GM19240 (cell line): ENCODE measurements at regions not wholly inside any gene's neighbourhood (a gene's known extent, or its start where the extent isn't known, plus 50 kb on each side); places are given as distances from the start of the nearest gene placed in this dataset.
A peak's percentile ranks its signal among the peaks of the same experiment; 100 is the strongest.

Experiments used
- DNase-seq: peaks from one replicate; pipeline ENCODE4 v3.0.0; 2011; ENCODE audit warnings: low spot score; ENCODE audit not compliant: insufficient read length

DNA sequence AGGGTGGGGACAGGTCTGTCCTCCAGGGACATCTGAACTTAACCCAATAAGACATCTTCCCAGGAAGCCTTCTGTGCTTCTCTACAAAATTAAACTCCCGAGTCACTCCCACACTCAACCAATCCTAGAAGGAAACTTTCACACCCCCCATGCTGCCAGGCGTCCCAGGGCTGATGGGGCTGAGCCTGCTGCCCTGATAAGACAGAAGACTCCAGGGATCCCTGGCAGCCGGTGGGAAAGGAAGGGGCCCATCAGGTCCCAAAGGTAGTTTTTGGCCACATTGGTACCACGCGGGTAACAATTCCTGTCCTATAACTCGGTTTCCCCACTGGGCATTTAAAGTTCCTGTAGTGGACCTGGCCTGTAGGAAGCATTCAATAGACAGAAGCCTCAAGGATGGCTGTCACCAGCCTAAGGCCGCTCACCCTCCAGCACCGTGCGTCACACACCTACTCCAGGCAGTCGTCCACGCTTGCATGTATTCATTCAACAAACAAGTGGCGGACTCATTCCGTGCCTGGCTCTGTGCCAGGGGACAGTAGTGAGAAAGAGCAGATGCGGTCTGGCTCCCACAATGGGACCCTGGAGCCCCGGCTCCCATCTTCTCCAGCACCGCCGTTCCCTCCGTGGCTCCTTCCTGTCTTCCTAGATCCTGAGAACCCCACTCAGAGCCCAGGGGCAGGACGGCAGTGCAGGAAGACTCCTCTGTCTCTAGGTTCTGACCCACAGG is 465.2 kb downstream of the NPHP4 start:
- DNase-seq, result no peak

DNA sequence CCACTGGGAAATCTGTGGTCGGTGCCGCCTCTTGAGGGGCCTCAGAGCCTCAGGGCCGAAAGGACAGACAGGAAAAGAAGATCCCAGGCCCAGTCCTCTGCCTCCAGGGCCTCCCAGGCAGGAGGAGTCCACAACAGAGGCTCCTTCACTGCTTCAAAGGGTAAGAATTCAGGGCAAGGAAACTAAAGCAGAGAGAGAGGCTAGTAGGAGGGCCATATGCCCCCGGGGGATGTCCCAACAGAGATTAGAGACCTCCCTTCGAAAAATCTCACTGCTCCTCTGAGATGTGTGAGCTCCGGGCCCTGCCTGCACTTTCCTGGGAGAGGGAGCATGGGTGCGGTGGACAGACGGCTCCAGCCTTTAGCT is 465.9 kb downstream of the NPHP4 start:
- no peak for DNase-seq

DNA sequence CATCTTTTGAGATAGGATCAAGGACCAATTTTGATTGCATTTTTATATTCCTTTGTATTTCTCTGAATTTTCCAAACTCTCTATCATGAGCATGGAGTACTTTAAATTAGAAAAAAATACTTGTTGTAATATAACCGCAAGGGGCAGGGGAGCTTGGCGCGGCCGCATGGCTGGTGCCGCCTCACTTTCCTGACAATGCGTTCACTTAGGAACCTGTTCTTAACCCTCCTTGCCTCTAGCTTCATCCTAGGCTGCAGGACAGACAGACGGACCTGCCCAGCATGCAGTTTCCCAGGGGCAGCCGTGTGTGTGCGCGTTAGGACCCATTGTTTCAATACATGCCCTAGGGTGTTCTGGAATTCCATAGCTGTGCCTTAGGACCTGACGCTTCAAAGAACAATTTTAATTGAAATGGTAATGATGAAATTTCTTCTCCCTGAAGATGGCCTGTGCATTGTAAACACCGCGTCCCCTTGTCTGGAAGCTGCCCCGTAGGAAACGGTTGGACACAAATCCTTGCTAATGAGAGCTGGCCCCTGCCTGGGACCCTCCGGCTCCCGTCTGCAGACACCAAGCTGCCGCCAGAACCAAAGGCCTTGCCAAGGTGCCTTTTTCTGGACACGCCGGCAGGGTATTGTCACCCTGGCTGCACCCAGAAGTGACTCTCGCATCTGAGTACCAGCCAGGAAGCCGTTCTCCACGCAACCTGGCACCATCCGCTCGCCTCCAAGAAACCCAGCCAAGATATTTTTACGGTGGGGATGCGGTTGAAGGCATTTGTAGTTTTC is 466.4 kb downstream of the NPHP4 start:
- DNase-seq, result no peak

DNA sequence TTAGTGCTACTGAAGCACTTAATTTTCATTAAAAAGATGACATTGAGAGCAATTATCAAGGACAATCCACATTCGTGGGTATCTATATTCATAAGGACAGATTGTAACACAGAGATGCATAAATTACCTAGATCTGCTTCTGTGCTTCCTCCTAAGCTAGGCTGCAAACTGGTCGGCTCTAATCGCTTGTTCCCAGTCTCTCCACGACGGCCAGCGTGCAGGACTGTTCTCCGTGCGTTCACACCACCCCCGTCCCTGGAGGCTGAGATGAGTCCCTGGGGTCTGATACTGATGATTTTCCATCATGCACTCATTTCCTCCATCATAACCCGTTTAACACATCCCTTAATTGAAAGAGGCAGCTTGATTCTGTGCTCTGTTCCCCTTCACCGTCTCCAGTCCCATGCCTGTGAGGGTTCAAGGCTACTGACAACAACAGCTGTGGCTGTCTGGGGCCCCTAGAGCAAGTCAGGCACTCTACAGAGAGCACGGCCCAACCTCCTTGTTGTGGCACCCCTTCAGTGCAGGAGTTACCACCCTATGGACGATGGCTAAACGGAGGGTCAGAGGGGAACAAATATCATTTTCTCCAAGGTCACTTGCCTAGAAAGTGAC is 469.6 kb downstream of the NPHP4 start:
- DNase-seq, result no peak

DNA sequence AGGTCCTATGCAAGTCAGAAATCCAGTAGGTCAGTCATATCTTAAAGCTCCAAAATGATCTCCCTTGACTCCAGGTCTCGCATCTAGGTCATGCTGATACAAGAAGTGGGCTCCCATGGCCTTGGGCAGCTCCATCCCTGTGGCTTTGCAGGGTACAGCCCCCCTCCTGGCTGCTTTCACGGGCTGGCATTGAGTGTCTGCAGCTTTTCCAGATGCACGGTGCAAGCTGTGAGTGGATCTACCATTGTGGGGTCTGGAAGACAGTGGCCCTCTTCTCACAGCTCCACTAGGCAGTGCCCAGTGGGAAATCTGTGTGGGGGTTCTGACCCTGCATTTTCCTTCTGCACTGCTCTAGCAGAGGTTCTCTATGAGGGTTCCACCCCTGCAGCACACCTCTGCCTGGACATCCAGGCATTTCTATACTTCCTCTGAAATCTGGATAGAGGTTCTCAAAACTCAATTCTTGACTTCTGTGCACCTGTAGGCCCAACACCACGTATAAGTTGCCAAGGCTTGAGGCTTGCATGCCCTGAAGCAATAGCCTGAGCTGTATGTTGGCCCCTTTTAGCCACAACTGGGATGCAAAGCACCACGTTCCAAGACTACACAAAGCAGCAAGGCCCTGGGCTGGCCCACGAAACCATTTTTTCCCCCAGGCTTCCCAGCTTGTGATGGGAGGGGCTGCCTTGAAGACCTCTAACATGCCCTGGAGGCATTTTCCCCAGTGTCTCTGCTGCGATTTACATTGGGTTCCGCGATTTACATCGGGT is 472.7 kb downstream of the NPHP4 start:
- no peak for DNase-seq

DNA sequence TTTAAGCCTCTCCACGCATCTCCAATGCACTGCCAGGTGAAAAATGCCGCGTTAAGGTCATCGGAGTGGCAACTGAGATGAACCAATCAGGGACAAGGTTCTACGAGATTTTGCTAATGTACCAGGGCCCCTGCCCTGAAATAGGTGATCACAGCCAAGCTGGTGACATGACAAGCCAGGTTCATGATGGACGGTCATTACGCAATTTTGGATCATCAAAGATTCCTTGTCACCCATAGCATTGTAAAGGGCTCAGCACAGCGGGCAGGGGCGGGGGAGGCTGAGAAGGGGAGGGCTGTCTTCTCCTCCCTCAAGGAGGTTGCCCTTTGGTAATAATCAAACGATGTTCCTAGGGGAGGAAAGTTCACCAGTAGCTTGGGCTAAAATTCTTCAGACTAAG is 475.5 kb downstream of the NPHP4 start:
- no peak for DNase-seq

DNA sequence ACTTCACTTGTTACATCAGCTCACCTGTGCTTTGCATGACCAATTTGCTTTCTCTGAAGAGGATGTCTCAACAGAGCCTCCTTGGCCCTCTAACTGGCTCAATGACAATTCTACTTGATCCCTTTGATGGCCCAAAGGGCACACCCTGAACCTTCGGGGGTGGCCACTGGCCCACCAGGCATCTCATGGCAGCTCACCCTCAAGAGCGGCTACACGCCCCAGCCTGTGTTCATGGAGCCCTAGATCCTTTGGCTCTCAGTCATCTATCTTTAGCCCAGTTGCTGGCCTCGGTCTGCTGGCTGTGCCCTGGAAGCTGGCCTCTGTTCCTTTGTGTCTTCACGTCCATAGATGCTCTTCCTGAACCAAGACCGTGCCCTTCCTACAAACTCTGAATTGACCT is 476.7 kb downstream of the NPHP4 start:
- no peak for DNase-seq

DNA sequence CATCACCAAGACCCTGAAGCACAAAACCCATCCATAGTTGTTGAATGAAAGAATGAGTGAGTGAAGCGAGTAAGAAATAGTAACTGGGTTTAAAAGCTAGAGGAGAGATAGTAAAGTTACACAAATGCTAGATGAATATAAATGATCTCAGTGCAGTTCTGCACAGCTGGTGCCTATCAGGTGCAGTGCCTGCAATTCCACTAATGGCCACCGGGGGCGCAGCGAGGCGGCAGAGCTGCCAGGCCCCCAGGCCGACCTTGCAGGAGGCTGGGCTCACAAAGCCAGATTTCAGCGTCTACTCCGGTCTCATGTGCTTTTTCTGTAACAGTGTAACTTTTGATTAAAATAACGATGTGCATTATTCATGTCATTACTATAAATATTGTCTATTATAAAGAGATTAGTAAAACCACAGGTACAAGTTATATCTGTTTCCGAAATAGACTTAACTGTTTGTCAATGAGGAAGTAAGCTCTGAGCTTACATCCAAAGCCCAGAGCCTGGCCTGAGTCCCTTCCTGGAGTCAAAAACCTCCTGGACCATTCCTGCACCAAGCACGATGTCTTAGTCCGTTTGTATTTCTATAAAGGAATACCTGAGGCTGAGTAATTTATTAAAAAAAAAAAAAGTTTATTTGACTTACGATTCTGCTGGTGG is 477.6 kb downstream of the NPHP4 start:
- peak; percentile 84 for DNase-seq

DNA sequence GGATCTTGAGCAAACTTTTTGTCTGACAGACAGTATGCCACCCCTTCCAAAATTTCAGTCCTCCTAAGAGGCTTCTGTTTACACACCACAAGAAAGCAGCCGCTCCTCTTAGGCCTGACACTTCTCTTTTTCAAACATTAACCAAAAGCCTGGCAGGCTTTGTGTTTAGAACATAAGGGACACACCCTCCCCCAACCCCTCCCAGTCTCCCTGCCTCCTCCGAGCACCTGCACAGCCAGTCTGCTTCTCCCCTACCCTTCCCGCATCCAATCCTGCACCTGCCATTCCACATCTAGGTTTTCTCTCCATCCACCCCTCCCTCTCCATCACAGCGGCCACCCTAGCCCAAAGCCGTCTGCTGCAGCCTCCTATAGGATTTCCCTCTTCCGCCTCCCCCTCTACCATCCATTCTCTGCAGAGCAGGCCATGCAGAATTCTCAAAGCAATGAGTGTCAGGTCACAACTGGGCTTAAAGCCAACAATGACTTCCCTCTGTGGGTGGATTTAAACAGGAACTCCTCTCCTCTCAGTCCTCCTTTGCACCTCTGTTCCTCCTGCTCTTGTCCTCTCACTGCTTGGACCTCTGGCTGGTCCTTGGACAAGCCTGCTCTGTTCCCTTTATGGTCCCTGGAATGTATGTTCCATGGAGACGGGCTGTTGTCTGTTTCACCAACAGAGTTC is 478.2 kb downstream of the NPHP4 start:
- no peak for DNase-seq

DNA sequence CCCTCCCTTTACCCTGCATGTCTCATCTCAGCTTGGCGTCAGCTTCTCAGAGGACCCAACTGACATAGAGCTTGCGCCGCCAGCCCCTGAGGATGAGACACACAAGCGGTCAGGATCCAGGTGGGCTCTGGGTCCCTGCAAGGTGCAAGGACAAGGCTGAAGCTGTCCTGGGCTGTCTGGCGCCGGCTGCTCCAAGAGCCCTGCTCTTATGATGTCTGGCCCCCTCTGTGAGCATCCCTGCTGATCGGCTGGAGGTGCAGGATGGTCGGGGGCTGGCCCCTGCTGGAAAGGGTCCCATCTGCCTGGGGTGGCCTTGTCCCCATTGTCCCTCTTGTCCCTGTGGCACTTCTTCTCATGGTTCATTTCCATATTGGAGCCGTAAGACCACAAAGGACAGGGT is 479.0 kb downstream of the NPHP4 start:
- DNase-seq, result no peak

DNA sequence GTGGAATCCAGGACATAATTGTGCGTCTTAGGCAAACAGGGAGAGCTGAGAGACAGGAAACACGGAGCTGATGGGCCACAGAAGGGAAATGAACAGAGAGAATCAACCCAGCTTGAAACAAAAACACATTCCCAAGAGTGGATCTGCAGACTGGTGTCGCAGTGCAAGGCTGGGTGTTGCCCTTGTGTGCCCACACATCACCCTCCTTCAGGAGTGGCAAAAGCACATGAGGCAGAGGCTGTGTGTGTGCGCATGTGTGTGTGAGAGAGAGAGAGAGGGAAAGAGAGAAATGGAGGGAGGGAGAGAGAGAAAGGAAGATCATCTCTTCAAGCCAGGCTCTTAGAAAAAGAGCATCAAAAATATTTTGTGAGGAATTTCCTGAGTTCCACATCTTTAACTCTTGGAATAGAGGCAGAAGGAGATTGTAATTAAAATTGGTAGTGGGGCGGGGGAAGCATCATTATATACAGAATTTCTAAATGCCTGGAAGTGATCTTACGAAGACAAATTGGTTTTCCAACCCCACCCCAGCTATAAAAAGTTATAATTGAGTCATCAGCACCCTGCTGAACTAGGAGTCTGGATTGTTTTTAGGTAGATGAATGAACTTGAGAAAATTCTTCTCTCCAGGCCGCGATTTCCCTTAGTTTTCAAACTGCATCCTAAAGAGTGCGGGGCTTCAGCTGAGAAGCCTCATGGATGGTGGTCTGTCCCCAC is 480.7 kb downstream of the NPHP4 start:
- no peak for DNase-seq

DNA sequence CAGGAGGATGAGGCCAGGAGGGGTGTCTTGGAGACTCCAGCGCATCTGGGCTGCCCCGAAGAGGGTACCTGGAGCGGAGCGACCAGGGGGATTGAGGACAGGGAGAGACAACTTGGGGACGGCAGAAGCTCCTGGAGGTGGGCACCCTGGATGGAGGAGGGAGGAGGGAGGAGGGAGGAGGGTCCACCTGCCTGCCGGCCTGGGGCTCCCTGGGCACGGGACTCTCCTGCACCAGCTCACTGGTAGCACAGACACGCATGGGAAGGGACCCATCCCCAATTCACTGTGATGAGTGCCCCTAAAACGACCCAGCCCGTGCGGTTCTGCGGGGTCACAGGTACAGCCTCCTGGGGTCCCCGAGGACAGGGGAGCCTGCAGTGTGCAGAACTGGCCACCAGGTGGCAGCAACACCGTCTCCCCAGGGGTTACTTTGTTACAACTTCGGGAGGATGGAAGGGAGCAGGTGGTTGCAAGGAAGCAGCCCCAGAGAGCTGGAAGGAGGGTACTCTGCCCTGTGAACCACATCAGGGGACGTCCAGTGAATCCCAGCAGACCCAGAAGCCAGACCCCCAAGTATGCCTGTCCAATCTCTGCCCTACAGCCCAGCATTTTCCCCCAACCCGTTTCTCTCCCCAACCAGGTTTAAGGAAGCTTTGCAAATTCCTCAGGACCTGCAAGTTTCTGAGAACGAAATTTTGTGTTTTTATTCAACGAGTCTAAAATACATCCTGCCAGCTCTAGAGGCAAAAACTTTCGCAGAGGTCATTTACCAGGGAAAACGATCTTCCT is 482.4 kb downstream of the NPHP4 start:
- DNase-seq, result peak; percentile 71

DNA sequence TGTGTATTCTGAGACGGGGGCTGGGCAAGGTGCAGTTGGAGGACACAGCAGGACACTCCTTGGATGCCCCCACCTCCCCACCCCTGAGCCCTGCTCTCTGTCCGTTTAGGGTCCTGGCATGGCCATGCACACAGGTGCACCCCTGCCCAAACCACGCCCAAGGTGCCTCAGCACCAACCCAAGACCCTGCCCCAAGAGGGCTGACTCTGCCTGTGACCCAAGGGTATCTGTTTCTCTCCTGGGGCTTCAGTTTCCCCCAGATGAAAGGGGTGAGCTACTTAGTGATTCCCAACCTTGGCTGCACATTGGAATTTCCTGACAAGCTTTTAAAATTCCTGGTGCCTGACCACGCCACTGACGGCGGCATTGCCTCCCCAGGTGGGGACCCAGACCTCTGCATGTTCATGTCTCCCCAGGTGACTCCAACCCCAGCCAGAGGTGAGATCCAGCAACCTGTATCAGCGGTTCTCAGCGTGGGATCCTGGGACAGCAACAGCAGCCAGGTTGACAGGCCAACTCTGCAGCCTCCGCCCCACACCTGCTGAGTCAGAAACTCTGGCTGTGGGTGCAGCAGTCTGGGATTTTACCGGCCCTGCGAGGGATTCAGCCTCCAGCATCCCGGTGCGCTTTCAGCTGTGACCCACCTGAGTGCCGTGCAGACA is 483.4 kb downstream of the NPHP4 start:
- no peak for DNase-seq

DNA sequence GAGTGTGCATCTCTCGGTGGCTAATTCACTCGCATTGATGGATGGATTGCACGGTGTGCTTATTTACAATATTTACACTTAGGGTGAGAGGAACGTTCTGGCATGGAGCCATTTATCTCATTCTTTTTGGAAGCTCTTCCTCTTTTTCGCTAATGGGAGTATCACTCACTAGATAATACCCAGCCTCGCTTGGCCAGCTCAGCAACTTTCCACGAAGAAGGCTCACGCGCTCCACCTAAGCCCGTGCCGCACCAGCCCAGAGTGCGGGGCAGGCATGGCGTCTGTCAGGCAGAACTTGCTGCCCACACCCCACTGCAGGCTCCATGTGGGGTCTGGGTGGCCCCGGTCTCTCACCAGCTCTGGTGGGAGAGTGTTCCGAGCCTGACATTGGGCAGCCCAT is 484.9 kb downstream of the NPHP4 start:
- DNase-seq, result no peak

DNA sequence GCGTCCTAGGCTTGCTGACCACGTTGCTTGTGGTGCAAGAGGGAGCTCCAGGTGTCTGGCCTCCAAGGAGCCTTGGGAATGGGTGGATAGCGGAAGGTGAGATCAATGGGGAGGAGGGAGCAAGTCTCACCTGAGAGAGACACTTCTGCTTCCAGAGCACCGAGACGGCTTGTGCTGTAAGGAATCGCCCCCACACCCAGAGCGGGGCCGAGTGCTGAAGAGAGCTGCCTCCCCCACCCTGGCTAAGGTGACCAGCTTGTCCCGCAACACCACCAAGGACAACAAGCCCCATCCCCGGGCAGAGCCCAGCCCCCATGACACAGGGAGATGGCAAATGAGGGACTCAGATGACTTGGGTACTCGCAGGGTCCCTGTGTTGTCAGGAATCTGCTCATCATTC is 485.6 kb downstream of the NPHP4 start:
- DNase-seq, result no peak

DNA sequence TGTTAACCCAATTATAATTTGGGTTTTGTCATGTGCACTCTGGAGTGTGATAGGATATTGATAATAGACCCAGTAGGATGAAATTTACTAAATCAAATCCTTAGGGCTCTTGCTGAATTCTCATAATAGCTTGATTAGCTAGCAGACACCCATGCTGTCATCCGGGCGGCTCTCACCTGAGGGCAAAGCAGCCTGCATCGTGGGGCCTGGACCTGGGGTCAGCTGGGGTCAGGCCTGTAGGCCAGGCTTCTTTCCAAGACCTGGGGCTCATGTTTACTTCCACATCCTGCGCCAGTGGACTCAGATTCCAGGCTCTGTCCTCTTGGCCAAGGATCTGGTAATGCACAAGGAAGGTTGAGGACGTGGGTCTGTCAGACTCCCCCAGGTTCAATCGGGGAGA is 486.3 kb downstream of the NPHP4 start:
- no peak for DNase-seq

DNA sequence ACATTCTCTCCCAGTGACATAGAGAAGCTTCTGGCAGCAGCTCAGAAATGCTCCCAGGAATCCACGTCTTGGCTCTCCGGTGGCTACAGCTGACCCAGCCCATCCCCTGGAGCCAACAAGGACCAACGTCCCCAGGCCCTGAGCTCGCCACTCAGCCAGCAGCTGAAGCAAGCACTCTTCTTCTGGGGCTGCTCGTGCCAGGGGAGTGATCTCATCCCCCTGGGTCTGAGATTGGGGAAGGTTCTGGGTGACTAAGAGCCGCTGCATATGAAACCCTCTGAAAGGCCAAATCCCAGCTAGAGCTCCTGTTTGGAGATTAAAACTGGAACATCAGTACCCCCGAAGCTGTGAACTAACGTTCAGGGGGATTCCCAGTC is 487.9 kb downstream of the NPHP4 start:
- DNase-seq, result no peak

DNA sequence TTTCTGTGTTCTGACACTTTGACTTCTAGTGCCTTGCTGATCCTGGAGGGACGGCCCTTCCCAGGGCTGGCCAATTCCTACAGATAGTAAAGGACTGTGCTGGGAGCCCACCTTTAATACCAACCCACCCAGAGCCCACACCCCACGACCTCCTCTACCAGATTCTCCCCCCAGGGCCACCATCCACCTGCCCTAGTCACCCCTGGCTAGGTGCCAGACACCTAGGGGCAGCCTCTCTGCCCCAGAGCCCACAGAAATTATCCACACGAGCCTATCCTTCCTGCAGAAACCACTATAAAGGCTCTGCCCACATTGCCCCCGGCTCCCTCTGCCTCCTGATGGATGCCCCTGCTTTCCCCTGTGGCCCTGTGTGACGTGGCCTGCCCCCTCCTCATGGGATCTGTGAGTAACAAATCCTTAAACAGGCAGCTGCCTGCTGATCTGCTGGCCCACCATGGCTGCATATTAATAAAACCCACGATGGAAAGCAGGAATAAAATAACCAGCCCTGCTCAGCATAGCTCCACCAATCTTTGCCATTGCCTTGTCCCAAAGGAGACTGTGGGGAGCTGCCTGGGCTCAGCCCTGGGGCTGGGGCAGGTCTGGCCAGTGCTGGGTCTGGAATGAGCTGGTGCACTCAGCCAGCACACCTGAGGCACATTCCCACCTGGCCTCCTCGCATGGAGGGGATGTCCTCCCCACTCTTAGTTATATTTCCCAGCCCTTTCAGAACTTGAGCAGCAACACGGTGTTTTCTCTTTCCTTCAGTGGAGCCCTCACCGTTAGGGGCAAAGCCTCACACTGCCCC is 488.5 kb downstream of the NPHP4 start:
- DNase-seq, result no peak
